GM19467 (cell line): ENCODE measurements at regions not wholly inside any gene's neighbourhood (a gene's known extent, or its start where the extent isn't known, plus 50 kb on each side); places are given as distances from the start of the nearest gene placed in this dataset.

Source experiments
- ATAC-seq: cut with Tn5 transposase; IDR thresholded peaks from one replicate; pipeline ENCODE4 v1.9.1; 2021; ENCODE audit warnings: mild to moderate bottlenecking, moderate library complexity; ENCODE audit not compliant: unreplicated experiment

DNA sequence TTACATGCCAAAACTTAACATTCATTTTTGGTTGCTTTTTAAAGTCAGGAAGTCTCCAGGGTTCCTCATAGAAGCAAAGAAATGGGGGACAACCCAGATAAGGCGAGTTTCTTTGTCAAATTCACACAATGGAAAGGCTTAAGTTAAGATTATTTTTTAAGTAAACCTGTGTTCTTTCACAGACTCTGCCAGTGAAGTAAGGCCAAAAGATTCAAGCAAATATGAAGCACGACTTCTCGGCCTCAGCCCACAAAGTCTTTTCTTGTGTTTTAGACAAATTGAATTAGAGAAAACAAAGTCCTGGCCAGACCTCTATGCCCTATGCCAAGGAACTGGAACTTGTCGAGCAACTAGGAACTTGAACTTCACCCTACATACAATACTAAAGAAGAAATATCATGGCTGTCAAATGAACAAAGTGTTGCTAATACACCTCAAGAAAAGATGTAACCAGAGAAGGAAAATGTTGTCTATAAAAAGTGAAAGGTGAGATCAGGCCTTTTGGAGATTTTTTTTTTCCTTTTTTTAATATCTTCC lies 540.0 kb upstream of the JARID2 start:
- ATAC-seq, result no peak

DNA sequence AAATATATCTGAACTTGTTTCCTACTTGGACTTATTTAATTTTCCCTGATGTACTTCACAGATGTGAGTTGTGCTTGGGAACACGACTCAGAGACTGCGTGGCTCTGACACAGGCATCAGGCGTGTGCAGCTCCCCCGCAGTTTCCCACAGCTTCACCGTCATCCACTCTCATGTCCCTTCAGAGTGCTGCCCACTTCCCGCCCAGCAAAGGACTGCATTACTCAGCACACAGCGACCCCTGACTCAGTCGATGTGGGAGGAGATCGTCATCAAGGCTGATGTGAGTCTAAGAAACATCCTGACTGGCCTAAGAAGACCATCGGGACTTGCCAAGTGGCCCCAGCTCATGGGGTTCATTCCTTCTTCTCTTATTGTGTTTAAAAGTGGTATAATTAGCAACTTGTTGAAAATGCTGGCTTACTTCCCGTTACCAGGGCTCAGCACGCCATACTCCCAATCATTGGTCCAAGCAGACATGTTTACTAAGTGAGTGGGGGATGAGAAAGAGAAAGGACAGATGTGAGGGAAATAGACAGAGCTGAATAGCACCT lies 539.4 kb upstream of the JARID2 start:
- ATAC-seq, result no peak

DNA sequence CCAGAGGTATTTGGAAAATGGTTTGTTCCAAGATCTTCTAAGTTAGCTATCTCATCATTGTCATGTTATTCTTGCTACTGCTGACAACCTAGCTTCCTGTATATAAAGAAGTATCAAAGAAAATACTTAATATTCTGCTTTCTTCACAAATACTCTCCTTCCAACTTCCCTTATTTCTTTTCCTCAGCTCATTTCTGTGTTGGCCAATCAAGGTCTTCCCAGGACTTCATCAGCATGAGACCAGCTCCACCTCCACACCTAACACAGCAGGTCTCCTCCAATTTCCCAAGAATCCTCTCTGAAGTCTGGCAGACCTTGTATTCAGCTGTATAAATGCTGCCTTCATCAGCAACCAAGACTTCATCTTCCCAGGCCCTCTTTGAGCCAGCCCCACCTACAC lies 538.6 kb upstream of the JARID2 start:
- no peak for ATAC-seq

DNA sequence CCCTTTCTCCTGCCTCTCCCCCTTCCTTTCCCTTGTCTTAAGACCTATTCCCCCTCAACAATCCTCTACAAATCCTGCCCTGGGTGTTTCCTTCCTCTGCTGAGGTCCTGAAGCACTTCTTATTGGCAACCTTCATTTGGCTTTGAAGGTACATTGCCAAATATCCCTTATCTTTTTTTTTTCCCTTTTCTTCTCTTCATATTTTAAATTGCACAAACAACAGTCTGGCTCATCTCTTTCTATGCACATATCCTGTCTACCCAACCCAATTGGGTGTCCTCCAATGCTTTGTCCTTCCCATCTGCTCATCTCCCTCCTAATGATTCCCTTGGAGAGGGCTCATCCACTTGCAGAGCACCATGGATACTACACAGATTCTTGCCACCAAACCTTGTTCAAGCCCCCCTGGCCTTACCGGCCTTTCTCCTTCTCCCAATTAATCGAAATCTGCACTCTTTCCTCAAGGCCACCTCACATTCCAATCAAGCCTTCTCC lies 537.9 kb upstream of the JARID2 start:
- no peak for ATAC-seq

DNA sequence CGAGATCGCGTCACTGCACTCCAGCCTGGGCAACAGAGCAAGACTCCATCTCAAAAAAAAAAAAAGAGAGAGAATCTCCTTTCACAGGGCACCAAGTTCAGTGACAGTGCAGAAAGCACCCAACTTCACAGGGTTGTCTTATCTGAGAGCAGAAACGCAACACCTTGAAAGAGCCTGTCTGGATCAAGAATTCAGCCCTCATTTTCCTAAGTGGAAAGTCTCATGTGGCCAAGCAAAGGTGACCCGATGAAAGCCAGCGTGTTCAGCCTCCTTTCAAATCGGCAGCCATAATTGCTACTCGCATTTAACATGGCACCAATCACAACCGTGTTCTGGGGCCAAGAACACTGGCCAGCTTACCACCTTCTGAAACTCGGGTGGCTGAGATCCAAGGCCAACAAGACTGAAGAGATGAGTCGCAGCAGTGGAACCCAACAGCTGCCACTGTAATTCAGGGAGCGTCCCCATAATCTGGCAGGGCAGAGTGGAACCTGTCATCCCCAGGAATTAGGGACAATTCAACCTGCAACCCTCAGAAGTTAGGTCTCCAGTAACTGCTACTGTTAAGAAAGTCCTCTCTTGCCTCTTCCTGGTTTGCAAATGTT lies 536.7 kb upstream of the JARID2 start:
- no peak for ATAC-seq

DNA sequence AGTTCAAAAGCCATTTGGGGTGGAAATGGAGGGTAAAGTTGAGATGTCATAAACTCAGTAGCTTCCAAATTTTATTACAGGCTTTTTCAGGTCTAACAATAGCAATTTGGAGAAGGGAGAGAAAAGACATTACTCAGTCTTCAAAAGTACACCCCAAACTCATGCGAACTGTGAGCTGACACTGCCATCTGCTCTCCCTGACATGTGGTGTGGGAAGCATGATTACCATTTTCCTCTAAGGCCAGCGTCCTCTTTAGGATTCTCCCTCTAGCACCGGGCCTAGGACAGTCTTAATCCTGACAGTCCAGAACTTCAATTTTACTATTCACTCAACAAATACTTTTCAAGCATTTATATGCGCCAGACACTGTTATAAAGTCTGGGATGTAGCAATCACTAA lies 536.0 kb upstream of the JARID2 start:
- ATAC-seq, result no peak

DNA sequence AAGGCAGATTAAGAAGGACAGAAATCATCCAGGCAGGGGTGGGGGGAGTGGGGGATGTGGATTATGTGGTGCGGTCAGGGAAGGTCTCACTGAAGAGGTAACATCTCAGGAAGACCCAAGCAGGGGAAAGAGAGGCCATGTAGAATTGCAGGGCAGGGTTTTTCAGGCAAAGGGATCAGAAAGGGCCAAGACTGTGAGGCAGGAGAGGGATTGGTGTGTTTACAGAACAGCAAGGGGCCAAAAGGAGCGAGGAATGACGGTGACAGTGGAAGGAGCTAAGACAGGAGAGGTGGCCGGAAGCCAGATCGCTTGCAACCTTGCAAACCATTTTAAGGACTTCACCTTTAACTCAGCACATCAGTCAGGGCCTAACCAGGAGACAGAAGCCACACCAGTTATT lies 535.4 kb upstream of the JARID2 start:
- ATAC-seq, result no peak

DNA sequence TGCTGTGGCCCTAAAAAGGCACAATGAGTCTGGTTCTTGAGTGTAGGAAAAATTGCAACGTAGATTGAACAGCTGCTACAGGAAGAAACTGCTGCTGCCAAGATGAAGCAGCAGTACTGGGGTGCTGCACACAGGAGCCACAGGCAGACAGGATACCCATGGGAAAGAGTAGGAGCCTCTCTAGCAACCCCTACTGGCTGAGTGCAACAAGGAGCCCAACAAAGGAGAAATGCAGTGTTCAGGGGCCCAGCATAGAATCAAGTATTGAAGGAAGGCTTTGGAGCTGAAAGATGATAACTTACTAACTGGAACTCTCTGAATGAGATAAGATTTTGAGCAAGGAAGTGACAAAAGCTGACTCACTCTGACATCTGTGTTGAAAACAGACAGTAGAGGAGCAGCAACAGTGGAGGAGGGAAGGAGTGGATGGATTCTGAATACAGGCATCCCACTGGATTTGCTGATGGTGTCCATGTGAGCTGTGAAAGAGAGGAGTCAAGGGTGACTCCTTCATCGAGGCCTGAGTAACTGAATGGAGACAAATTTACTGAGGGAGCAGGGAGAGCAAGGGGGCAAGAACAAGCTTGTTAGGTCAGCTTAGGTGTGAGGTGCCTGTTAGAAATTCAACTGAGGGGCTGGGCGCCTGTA lies 534.7 kb upstream of the JARID2 start:
- ATAC-seq, result no peak

DNA sequence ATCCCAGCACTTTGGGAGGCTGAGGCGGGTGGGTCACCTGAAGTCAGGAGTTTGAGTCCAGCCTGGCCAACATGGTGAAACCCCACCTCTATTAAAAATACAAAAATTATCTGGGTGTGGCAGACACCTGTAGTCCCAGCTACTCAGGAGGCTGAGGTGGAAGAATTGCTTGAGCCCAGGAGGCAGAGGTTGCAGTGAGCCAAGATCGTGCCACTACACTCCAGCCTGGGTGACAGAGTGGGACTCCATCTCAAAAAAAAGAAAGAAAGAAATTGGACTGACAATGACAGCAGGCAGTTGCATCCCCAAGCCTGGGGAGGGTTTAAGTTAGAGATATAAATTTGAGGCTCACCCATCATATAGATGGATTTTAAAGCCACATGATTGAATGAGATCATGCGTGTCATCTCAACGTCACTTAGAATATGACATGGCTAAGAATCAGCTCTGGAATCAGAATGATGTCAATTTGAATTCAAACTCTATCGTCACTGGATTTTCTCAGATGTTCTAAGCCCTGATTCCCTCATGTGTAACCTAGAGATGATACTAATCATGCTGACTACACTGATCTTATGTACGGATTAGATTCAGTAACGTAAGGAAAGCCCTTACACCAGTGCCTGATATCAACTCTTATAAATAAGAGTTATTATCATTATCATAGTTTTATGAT lies 534.0 kb upstream of the JARID2 start:
- no peak for ATAC-seq

DNA sequence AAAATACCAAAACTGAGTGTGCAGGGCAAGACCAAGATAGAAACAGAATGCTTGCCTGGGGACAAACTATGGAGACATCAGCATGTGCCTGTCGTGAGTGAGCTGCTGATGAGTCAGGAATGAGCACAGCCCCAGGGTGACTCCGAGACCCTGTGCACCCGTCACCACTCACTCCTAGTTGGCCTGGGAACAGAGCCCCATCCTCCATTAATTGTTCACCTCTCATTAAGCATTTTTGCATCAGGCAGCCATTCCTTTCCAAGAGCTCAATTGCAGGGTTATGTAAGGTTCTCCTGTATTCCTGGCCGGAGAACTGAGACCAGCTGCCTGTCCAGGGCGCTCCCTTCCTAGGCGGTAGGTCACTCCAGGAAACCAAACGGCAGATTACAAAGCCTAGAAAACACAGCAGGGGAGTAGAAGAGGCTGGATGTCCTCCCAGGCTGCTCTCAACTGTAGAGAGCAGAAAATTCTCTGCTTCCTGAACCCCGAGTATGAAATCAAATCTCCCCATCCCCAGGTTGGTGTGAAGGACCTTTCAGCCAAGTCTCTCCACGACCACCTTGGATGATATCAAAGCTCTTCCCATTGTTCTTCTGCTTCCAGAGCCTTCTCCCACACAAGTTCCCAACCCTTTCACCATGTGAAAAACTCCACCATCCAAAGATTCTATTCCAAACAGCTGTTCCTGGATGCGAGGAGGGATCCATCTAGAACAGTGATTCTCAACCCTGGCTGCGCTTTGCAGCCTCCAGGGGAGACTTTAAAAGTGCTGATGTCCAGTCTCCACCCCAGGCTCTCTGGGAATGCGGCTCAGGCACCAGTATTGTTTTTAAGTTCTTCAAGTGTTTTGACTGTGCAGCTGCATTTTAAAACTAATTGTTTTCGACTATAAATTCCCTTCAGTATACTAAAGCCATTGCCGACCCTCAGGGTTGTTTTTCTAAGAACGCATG lies 532.6 kb upstream of the JARID2 start:
- ATAC-seq, result no peak

DNA sequence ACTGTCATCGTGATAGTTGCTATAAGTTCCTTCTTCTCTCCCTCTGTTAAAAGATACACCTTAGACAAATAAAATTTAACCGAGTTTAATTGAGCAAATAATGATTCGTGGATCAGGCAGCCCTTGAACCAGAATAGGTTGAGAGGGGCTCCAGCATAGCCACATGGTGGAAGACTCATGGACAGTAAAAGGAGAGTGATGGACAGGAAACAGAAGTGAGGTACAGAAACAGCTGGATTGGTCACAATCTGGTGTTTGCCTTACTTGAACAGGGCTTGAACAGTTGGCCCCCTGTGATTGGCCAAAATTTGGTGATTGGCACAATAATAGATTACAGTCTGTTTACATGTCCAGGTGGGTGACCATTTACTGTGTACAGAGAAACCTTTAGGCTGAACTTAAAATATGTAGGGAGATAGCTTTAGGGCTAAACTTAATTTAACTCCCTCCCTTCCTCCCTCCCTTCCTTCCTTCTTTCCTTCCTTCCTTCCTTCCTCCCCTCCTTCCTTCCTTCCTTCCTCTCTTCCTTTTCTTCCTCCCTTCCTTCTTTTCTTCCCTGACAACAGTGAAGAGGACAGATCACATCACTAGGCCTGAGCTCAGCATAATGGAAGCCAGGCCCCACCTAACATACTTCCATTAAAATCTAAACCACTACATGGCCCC lies 531.8 kb upstream of the JARID2 start:
- ATAC-seq, result no peak

DNA sequence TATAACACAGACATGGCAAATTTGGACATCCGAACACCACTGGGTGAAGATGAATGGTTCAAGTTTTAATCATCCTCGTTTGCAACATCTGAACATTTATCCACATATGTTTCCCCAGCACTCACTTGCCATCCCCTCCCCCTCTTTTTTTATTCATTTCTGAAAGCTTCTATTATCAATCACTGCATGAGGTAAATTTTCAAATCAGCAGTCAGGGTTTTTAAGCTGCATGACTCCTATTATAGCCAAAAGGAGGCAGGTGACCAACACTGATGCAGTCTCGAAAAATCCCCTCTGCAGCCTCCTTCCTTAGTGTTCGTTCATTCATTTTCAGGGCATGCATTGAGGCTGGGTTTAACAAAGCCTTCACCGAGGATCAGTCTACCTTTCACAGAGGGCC lies 530.8 kb upstream of the JARID2 start:
- ATAC-seq, result no peak

DNA sequence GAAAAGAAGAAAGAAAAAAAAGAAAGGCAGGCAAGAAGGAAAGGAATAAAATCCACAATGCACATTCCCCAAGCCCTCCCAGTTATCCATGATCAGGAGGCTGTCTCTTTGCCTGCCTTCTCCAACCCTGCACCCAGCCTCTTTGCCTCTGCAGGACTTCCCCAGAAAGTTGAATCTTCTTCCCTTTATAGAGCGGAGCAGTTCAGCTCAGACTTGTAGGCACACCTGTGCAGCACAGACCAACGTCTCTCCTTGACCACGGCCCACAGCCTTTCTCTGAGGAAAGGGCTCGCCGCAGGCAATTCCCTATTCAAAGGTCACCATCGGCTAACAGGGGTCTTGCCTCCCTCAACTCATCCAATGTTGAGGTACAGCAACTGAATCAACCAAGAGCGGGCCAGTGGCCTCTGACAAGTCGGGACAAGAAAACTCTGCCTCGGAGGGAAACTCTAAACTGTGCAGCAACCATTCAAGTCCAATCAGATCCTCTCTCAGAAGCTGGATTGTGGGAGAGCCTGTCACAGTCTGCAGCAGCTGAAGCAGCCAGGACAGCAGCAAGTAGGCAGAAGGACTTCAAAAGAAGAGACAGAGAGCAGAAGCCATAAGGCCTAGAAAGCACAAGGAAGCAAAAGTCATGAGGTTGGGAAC lies 529.2 kb upstream of the JARID2 start:
- ATAC-seq, result no peak

DNA sequence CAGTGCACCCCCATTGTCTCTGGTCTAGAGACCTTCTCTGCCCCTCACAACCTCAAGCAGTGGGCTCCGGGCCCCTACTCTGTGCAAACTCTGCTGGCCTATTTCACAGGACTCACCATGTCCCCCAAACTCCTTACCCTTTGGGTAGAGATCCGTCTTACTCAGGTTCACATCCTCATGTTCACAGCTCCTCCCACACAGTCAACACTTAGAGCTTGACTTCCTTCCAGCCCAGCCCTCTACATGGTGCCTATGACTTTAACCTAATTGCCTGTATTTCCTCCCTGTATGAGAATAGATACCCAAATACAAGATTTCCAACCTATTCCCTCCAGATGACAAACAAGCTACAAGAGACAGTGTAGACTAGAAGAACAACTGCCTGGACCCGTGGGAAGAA lies 528.6 kb upstream of the JARID2 start:
- no peak for ATAC-seq

DNA sequence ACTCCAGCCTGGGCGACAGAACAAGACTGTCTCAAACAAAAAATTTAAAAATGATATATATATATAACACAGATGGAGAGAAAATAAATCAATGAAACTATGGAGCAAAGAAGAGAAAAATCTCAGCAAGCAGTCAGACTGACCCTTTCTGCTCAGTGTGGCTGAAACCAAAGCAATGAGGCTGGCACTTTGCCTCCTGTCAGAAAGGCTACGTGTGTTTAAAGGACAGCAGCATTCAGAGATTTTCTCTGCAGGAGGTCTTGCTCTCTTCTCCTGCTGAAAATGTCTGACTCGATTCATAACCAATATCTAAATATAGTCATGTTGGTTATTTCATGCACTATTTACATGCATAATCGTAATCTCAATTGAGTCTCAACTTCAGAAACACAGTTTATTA lies 527.0 kb upstream of the JARID2 start:
- no peak for ATAC-seq

DNA sequence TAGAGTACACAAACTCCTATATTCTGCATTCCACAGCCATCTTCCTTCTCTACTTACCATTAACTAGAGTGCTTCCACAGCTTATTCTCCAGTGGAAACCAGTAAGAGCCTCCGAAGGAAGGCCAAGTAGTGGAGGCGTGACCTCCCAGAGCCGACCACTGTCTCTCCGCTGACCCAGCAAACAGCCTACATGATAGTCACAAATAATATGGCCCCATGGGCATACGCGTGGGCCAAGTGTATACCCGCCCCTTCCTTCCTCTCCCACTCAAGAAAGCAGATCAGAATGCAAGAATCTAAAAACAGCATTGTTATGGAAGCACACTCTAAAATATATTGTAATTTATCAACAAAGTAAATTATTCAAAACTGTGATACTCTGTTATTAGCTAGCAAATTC lies 526.6 kb upstream of the JARID2 start:
- no peak for ATAC-seq

DNA sequence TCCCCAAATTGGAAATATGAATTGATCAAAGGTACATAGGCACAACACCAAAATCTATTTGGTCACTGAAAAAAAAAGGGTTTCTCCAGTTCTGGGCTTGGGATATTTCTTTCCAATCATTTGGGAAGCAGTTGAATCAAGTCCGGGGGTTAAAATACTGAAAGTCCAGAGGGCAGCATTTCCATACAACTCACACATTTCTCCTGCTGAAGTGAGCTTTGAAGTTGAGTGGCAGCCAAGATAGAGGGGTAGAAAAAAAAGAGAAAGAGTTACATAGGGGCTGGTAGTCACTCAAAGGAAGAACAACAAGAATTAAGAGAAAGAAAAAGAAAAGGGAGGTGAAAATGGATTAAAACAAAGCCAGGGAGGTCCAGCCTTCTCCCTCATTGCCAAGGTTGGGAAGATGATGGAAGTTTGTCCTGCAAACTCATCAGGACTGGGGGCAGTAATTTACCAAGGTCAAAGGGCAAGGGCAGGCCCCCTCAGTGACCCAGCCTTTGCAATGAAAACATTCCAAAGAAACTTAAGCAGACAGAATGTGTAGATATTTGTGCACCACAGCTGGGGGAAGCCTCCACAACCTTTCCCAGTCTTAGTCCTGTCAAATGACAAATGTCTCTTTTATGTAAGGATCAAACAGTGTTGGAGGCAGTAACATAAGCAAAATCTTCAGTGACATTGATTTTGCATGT lies 525.3 kb upstream of the JARID2 start:
- no peak for ATAC-seq

DNA sequence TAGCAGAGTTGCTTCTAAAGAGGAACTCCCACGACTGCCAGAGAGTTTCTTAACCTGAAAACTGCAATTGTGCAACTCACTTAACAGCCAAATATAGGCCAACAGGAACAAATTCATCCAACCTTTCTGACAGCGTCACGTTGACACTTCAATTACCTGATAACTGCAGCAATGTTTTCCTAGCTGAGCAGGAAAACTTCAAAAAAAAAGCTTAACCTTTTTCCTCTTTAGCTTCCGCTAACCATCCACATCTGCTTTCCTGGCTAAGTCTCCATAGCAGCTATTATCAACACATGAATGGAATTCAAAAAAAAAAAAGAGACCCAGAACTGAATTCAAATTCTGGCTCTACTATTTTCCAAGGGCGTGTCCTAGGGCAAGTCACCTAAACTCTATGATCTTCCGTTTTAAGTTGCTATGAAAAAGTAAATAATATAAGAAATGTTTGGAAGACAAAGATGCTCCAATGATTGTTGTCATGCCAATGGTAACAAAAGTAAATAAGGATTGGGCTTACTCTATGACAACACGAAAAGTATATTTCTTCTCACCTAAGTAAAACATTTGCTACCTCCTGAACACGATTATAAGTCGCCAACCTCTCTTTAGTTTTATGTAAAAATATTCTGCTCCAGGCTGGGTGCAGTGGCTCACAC lies 524.6 kb upstream of the JARID2 start:
- no peak for ATAC-seq
